ENCODE measurements at regions not wholly inside any gene's neighbourhood (a gene's known extent, or its start where the extent isn't known, plus 50 kb on each side); places are given as distances from the start of the nearest gene placed in this dataset.
A peak's percentile ranks its signal among the peaks of the same experiment; 100 is the strongest.

DNA sequence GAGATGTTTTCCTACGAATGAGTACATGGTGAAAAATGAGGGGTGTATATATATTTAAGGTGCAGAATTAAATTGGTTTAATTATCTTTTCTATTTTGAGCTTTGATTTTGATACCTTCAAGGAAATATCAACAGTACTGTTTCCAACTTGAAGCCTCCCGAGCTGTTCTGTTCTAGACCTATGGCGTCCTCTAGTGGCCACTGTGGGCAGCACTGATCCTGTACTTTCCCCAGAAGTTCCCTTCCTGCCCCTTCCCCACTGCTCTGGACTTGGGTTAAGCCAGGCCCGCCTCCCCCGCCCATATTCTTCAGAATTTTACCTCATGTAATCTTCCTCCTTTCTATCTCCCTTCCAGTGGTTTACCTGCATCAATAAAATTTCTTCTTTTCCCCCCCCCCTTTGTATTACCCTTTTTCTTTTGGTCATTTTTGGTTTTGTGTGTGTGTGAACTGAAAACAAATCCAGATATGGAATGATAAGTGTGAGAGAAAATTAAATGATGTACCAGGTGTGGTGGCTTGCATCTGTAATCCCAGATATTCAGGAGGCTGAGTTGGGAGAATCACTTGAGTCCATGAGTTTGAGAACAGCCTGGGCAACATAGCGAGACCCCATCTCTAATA lies 1643.5 kb downstream of the TP53TG3F start:
- TF ChIP-seq, protein P1, sequence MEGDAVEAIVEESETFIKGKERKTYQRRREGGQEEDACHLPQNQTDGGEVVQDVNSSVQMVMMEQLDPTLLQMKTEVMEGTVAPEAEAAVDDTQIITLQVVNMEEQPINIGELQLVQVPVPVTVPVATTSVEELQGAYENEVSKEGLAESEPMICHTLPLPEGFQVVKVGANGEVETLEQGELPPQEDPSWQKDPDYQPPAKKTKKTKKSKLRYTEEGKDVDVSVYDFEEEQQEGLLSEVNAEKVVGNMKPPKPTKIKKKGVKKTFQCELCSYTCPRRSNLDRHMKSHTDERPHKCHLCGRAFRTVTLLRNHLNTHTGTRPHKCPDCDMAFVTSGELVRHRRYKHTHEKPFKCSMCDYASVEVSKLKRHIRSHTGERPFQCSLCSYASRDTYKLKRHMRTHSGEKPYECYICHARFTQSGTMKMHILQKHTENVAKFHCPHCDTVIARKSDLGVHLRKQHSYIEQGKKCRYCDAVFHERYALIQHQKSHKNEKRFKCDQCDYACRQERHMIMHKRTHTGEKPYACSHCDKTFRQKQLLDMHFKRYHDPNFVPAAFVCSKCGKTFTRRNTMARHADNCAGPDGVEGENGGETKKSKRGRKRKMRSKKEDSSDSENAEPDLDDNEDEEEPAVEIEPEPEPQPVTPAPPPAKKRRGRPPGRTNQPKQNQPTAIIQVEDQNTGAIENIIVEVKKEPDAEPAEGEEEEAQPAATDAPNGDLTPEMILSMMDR (IDR thresholded peaks at IDR 0.05): peak; percentile 90
- TF ChIP-seq ZFX (IDR thresholded peaks at IDR 0.05; ENCODE audit: borderline replicate concordance): no peak
